ENCODE measurements at regions not wholly inside any gene's neighbourhood (a gene's known extent, or its start where the extent isn't known, plus 50 kb on each side); places are given as distances from the start of the nearest gene placed in this dataset.

- TF ChIP-seq CTCF (IDR thresholded peaks at IDR 0.05) (no peak), POLR2A (IDR thresholded peaks at IDR 0.05) (no peak), EP300 (IDR thresholded peaks at IDR 0.05) (no peak)
Observed at GRCh38 chrX:98357146-98357545, 1473.4 kb downstream of the RPA4 start.
